Peyer's patch (tissue), 4 donors: ENCODE measurements at regions not wholly inside any gene's neighbourhood (a gene's known extent, or its start where the extent isn't known, plus 50 kb on each side); places are given as distances from the start of the nearest gene placed in this dataset.

ENCODE experiments used
- CTCF ChIP-seq, 6 experiments: fragments of 450-650 bp in 4 of 6; fragments of 200-600 bp in 2 of 6; sonication (generic) in 1 of 6; IDR thresholded peaks; one replicate each; pipeline ENCODE4 v1.5.1; 2017 to 2019; ENCODE audit warnings: antibody characterized with exemption in 6 of 6, mild to moderate bottlenecking in 3 of 6, moderate library complexity in 1 of 6
- POLR2A ChIP-seq, 2 donors: fragments of 450-650 bp; IDR thresholded peaks; one replicate each; pipeline ENCODE4 v1.5.1; 2017; ENCODE audit warnings: antibody characterized with exemption in 2 of 2, mild to moderate bottlenecking in 2 of 2, moderate library complexity in 2 of 2

GRCh38 chr4:175146799-175147198, 228.6 kb downstream of the ADAM29 start:
- TF ChIP-seq CTCF (IDR thresholded peaks at IDR 0.05) (no peak), POLR2A (IDR thresholded peaks at IDR 0.05) (no peak)
